WTC11 (cell line): ENCODE measurements at regions not wholly inside any gene's neighbourhood (a gene's known extent, or its start where the extent isn't known, plus 50 kb on each side); places are given as distances from the start of the nearest gene placed in this dataset.

ENCODE experiments used
- ATAC-seq: fragments of 200-7000 bp; cut with Tn5 transposase; 2 replicates; pipeline ENCODE4 v1.10.0; 2021; ENCODE audit warnings: mild to moderate bottlenecking, moderate library complexity
- CTCF ChIA-PET: fragments of 300-600 bp; sonication (Branson Sonifier 250); formaldehyde crosslinking; loops from one replicate; lab custom pipeline; 2021; ENCODE audit warnings: antibody characterized with exemption; lab: Charles Lee
- POLR2A ChIA-PET: fragments of 350-600 bp; sonication (Branson Sonifier 250); formaldehyde crosslinking; loops from one replicate; lab custom pipeline; 2021; ENCODE audit warnings: antibody characterized with exemption; lab: Charles Lee
- DNase-seq: peaks from one replicate; pipeline ENCODE4 v3.0.0; 2021; ENCODE audit warnings: low spot score
- H3K27ac Mint-ChIP-seq: 2 replicates; pipeline ENCODE4 v1.8.0; 2021; ENCODE audit warnings: mixed read lengths
- H3K27me3 Mint-ChIP-seq: 2 replicates; pipeline ENCODE4 v1.8.0; 2021; ENCODE audit warnings: low read depth, mild to moderate bottlenecking, moderate library complexity, mixed read lengths
- H3K36me3 Mint-ChIP-seq: 2 replicates; pipeline ENCODE4 v1.8.0; 2021; ENCODE audit warnings: mixed read lengths
- H3K4me1 Mint-ChIP-seq: 2 replicates; pipeline ENCODE4 v1.8.0; 2022; ENCODE audit warnings: mixed read lengths
- H3K4me3 Mint-ChIP-seq: 2 replicates; pipeline ENCODE4 v1.8.0; 2021; ENCODE audit warnings: mild to moderate bottlenecking, moderate library complexity, mixed read lengths
- H3K9me3 Mint-ChIP-seq: 2 replicates; pipeline ENCODE4 v1.8.0; 2021; ENCODE audit warnings: mixed read lengths
- ARID4B ChIP-seq: sonication (generic); formaldehyde crosslinking; IDR thresholded peaks from 2 replicates; pipeline ENCODE4 v1.8.0; 2023; ENCODE audit warnings: missing genetic modification reagents, mild to moderate bottlenecking, borderline replicate concordance
- E2F1 ChIP-seq: sonication (generic); formaldehyde crosslinking; IDR thresholded peaks from 2 replicates; pipeline ENCODE4 v1.8.0; 2022; ENCODE audit warnings: mild to moderate bottlenecking, missing genetic modification reagents
- ESRRA ChIP-seq: sonication (generic); formaldehyde crosslinking; IDR thresholded peaks from 2 replicates; pipeline ENCODE4 v1.8.1; 2022; ENCODE audit warnings: mild to moderate bottlenecking, missing genetic modification reagents, borderline replicate concordance
- HMGXB4 ChIP-seq: sonication (generic); formaldehyde crosslinking; IDR thresholded peaks from 2 replicates; pipeline ENCODE4 v1.8.1; 2023; ENCODE audit warnings: mild to moderate bottlenecking, moderate library complexity, missing genetic modification reagents
- JUN ChIP-seq: sonication (generic); formaldehyde crosslinking; IDR thresholded peaks from 2 replicates; pipeline ENCODE4 v1.8.0; 2023; ENCODE audit warnings: mild to moderate bottlenecking, missing genetic modification reagents
- PRRX2 ChIP-seq: fragments of 250-450 bp; sonication (Bioruptor Pico); IDR thresholded peaks from 2 replicates; pipeline ENCODE4 v1.8.0; 2021; ENCODE audit warnings: mild to moderate bottlenecking
- RORB ChIP-seq: fragments of 250-450 bp; sonication (Bioruptor Pico); IDR thresholded peaks from 2 replicates; pipeline ENCODE4 v1.9.0; 2021; ENCODE audit warnings: mild to moderate bottlenecking
- SMAD3 ChIP-seq: sonication (generic); formaldehyde crosslinking; IDR thresholded peaks from 2 replicates; pipeline ENCODE4 v1.8.0; 2022; ENCODE audit warnings: missing genetic modification reagents, mild to moderate bottlenecking, borderline replicate concordance
- SOX15 ChIP-seq: fragments of 250-450 bp; sonication (Bioruptor Pico); IDR thresholded peaks from 2 replicates; pipeline ENCODE4 v1.9.0; 2021; ENCODE audit warnings: mild to moderate bottlenecking
- STAT6 ChIP-seq: sonication (generic); formaldehyde crosslinking; conservative IDR thresholded peaks from 2 replicates; pipeline ENCODE4 v1.8.1; 2023; ENCODE audit warnings: mild to moderate bottlenecking, low read depth, missing genetic modification reagents, moderate library complexity
- TEAD1 ChIP-seq: sonication (generic); formaldehyde crosslinking; IDR thresholded peaks from 2 replicates; pipeline ENCODE4 v1.8.0; 2022; ENCODE audit warnings: mild to moderate bottlenecking, missing genetic modification reagents
- TEAD4 ChIP-seq: sonication (generic); formaldehyde crosslinking; IDR thresholded peaks from 2 replicates; pipeline ENCODE4 v1.8.0; 2022; ENCODE audit warnings: mild to moderate bottlenecking, missing genetic modification reagents
- USF2 ChIP-seq: sonication (generic); formaldehyde crosslinking; IDR thresholded peaks from 2 replicates; pipeline ENCODE4 v1.8.1; 2023; ENCODE audit warnings: mild to moderate bottlenecking, missing genetic modification reagents, moderate library complexity
- ZMAT4 ChIP-seq: fragments of 250-450 bp; sonication (Bioruptor Pico); IDR thresholded peaks from 2 replicates; pipeline ENCODE4 v1.9.0; 2021; ENCODE audit warnings: mild to moderate bottlenecking
- ZNF121 ChIP-seq: sonication (generic); formaldehyde crosslinking; IDR thresholded peaks from 2 replicates; pipeline ENCODE4 v1.8.0; 2023; ENCODE audit warnings: missing genetic modification reagents
- ZNF232 ChIP-seq: sonication (generic); formaldehyde crosslinking; IDR thresholded peaks from 2 replicates; pipeline ENCODE4 v1.8.0; 2022; ENCODE audit warnings: mild to moderate bottlenecking, missing genetic modification reagents
- ZNF263 ChIP-seq: sonication (generic); formaldehyde crosslinking; IDR thresholded peaks from 2 replicates; pipeline ENCODE4 v1.8.1; 2022; ENCODE audit warnings: low read depth, mild to moderate bottlenecking, moderate library complexity, missing genetic modification reagents
- ZNF416 ChIP-seq: fragments of 250-450 bp; sonication (Bioruptor Pico); IDR thresholded peaks from 2 replicates; pipeline ENCODE4 v1.9.0; 2021; ENCODE audit warnings: mild to moderate bottlenecking, inconsistent platforms

GRCh38 chr6:74632196-74632875 is 573.5 kb downstream of the COL12A1 start (continued):
- TF ChIP-seq ARID4B (no peak), SOX15 (CRISPR knock-in tag) (no peak), E2F1 (CRISPR knock-in tag) (no peak), STAT6 (CRISPR knock-in tag) (no peak), RORB (no peak), ESRRA (CRISPR knock-in tag) (no peak), ZMAT4 (CRISPR knock-in tag) (no peak), SMAD3 (CRISPR knock-in tag) (no peak), PRRX2 (CRISPR knock-in tag) (no peak), ZNF121 (CRISPR knock-in tag) (no peak), USF2 (CRISPR knock-in tag) (no peak), ZNF263 (CRISPR knock-in tag) (no peak)

GRCh38 chr6:74631564-74631963 is 574.3 kb downstream of the COL12A1 start:
- no peaks in the 10 kb centered on the region for H3K36me3 Mint-ChIP-seq
- no peaks in the 10 kb centered on the region for H3K4me1 Mint-ChIP-seq
- no peak overlapping the region for H3K4me3 Mint-ChIP-seq
- DNase-seq = no peak
- no peaks in the 10 kb centered on the region for H3K27me3 Mint-ChIP-seq
- no peak for ATAC-seq
- H3K9me3 Mint-ChIP-seq = peaks cover 12% of the 10 kb centered on the region
- ChIA-PET POLR2A (no interaction called here), CTCF (no interaction called here)
- no peak for TF ChIP-seq ZNF232 (CRISPR knock-in tag)
- no peak overlapping the region for H3K27ac Mint-ChIP-seq

GRCh38 chr6:74626288-74626687 is 579.6 kb downstream of the COL12A1 start:
- Mint-ChIP-seq H3K27ac (no peak overlapping the region), H3K4me1 (peaks cover 6% of the 10 kb centered on the region), H3K27me3 (no peaks in the 10 kb centered on the region), H3K4me3 (no peak overlapping the region), H3K36me3 (peaks cover 24% of the 10 kb centered on the region), H3K9me3 (peaks cover 46% of the 10 kb centered on the region)
- DNase-seq = peak; percentile 27
- ChIA-PET CTCF (interaction anchor here (0.6 kb wide), 1 partner anchor 994 kb away, joined by 4 read pairs; no protein-coding TSS in a partner anchor), POLR2A (no interaction called here)
- peak; percentile 74 for ATAC-seq
- no peak for TF ChIP-seq JUN
- no peak for TF ChIP-seq ZNF416 (CRISPR knock-in tag)
- no peak for TF ChIP-seq HMGXB4 (CRISPR knock-in tag)
- TF ChIP-seq E2F1 (CRISPR knock-in tag) = no peak
- no peak for TF ChIP-seq TEAD4 (CRISPR knock-in tag)
- no peak for TF ChIP-seq TEAD1 (CRISPR knock-in tag)
